Neural progenitor cell (in vitro differentiated cells): ENCODE measurements at regions not wholly inside any gene's neighbourhood (a gene's known extent, or its start where the extent isn't known, plus 50 kb on each side); places are given as distances from the start of the nearest gene placed in this dataset.

ENCODE experiments used
- CTCF ChIP-seq: fragments of 200-600 bp; sonication (generic); IDR thresholded peaks from 2 replicates; pipeline ENCODE4 v1.5.1; 2017; ENCODE audit warnings: antibody characterized with exemption, mild to moderate bottlenecking
- EZH2 ChIP-seq: fragments of 200-600 bp; sonication (generic); IDR thresholded peaks from 2 replicates; pipeline ENCODE4 v1.6.1; 2017; ENCODE audit warnings: antibody characterized with exemption, mild to moderate bottlenecking, moderate library complexity
- EZH2phosphoT487 ChIP-seq: fragments of 200-600 bp; sonication (generic); IDR thresholded peaks from 2 replicates; pipeline ENCODE4 v1.6.1; 2017; ENCODE audit warnings: antibody characterized with exemption

DNA sequence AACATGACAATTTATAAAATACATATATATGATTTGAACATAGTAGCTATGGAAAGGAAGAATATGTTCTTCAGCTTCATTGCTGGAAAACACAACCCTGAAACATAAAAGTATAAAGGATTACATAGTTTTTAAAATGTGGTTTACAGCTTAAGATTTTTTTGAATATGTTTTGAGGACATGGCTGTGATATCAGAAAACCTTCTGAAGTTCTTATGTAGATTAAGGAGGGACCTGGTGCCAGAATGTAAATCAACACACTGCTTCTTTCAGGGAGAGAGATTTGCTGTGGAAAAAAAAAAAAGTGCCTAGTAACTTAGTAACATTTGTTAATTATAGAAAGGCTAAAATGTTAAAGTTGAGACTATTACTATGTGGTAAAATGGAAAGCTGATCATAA is 1261.8 kb downstream of the ADGRL3 start:
- TF ChIP-seq CTCF, result no peak
- no peak for TF ChIP-seq EZH2phosphoT487
- no peak for TF ChIP-seq EZH2
